H9 (cell line): ENCODE measurements at regions not wholly inside any gene's neighbourhood (a gene's known extent, or its start where the extent isn't known, plus 50 kb on each side); places are given as distances from the start of the nearest gene placed in this dataset.

ENCODE experiments used
- DNase-seq: peaks from one replicate; pipeline ENCODE4 v3.0.0-alpha.2; 2017
- H2AFZ ChIP-seq: one replicate; pipeline ENCODE4 v1.6.1; 2013; ENCODE audit warnings: mild to moderate bottlenecking, low read length, control low read depth, moderate library complexity
- H2AK5ac ChIP-seq: 2 replicates; pipeline ENCODE4 v1.6.1; 2013; ENCODE audit warnings: low read length, control low read depth, mixed read lengths; ENCODE audit not compliant: insufficient read length
- H2BK120ac ChIP-seq: one replicate; pipeline ENCODE4 v1.6.1; 2013; ENCODE audit warnings: low read depth, mild to moderate bottlenecking, low read length, control low read depth, inconsistent platforms; ENCODE audit not compliant: poor library complexity, severe bottlenecking
- H2BK12ac ChIP-seq: 2 replicates; pipeline ENCODE4 v1.6.1; 2013; ENCODE audit warnings: low read length, control low read depth, mixed read lengths, low read depth; ENCODE audit not compliant: insufficient read length
- H2BK15ac ChIP-seq: 2 replicates; pipeline ENCODE4 v1.6.1; 2013; ENCODE audit warnings: low read depth, low read length, control low read depth
- H2BK20ac ChIP-seq: one replicate; pipeline ENCODE4 v1.6.1; 2013; ENCODE audit warnings: low read depth, mild to moderate bottlenecking, low read length, control low read depth, inconsistent platforms; ENCODE audit not compliant: poor library complexity, severe bottlenecking
- H2BK5ac ChIP-seq: 2 replicates; pipeline ENCODE4 v1.6.1; 2013; ENCODE audit warnings: low read length, control low read depth, mixed read lengths; ENCODE audit not compliant: insufficient read length
- H3K14ac ChIP-seq: 2 replicates; pipeline ENCODE4 v1.6.1; 2013; ENCODE audit warnings: low read length, control low read depth; ENCODE audit not compliant: insufficient read depth
- H3K18ac ChIP-seq: 2 replicates; pipeline ENCODE4 v1.6.1; 2013; ENCODE audit warnings: low read depth, mild to moderate bottlenecking, mixed read lengths, low read length, control low read depth; ENCODE audit not compliant: insufficient read length
- H3K23ac ChIP-seq: 2 replicates; pipeline ENCODE4 v1.6.1; 2013; ENCODE audit warnings: low read length, control low read depth, mixed read lengths, low read depth; ENCODE audit not compliant: insufficient read length
- H3K23me2 ChIP-seq: 2 replicates; pipeline ENCODE4 v1.6.1; 2013; ENCODE audit warnings: low read depth, mild to moderate bottlenecking, mixed read lengths, low read length, control low read depth; ENCODE audit not compliant: insufficient read length, poor library complexity, severe bottlenecking
- H3K27ac ChIP-seq: 2 replicates; pipeline ENCODE4 v1.5.1; 2013; ENCODE audit warnings: low read length, control low read depth, mixed read lengths, low read depth; ENCODE audit not compliant: insufficient read length
- H3K27me3 ChIP-seq: 2 replicates; pipeline ENCODE4 v1.6.1; 2013; ENCODE audit warnings: low read length, control low read depth, inconsistent platforms; ENCODE audit not compliant: insufficient read depth
- H3K4ac ChIP-seq: 2 replicates; pipeline ENCODE4 v1.6.1; 2013; ENCODE audit warnings: low read depth, mild to moderate bottlenecking, control low read depth, inconsistent platforms, low read length, moderate library complexity
- H3K4me1 ChIP-seq: 2 replicates; pipeline ENCODE4 v1.6.1; 2013; ENCODE audit warnings: low read length, control low read depth, inconsistent platforms; ENCODE audit not compliant: insufficient read depth
- H3K4me2 ChIP-seq: 2 replicates; pipeline ENCODE4 v1.6.1; 2013; ENCODE audit warnings: low read length, control low read depth, mixed read lengths; ENCODE audit not compliant: insufficient read length, insufficient read depth
- H3K56ac ChIP-seq: 2 replicates; pipeline ENCODE4 v1.6.1; 2013; ENCODE audit warnings: low read depth, mild to moderate bottlenecking, mixed read lengths, low read length, control low read depth; ENCODE audit not compliant: insufficient read length
- H3K79me1 ChIP-seq: 2 replicates; pipeline ENCODE4 v1.6.1; 2013; ENCODE audit warnings: low read depth, mild to moderate bottlenecking, moderate library complexity, low read length, control low read depth, inconsistent platforms; ENCODE audit not compliant: insufficient read depth, poor library complexity, severe bottlenecking
- H3K79me2 ChIP-seq: 2 replicates; pipeline ENCODE4 v1.6.1; 2013; ENCODE audit warnings: low read length, control low read depth, inconsistent platforms; ENCODE audit not compliant: insufficient read depth
- H3K9ac ChIP-seq: 2 replicates; pipeline ENCODE4 v1.6.1; 2013; ENCODE audit warnings: low read length, control low read depth, mixed read lengths; ENCODE audit not compliant: insufficient read length; ENCODE audit errors: extremely low read depth
- H3K9me3 ChIP-seq: one replicate; pipeline ENCODE4 v1.6.1; 2013; ENCODE audit warnings: low read depth, low read length, inconsistent platforms; ENCODE audit not compliant: control insufficient read depth
- H3T11ph ChIP-seq: one replicate; pipeline ENCODE4 v1.6.1; 2013; ENCODE audit warnings: mild to moderate bottlenecking, low read length, control low read depth, inconsistent platforms
- H4K20me1 ChIP-seq: one replicate; pipeline ENCODE4 v1.6.1; 2013; ENCODE audit not compliant: control insufficient read depth, insufficient read length, insufficient read depth
- H4K5ac ChIP-seq: 2 replicates; pipeline ENCODE4 v1.6.1; 2013; ENCODE audit warnings: low read depth, mild to moderate bottlenecking, mixed read lengths, low read length, control low read depth; ENCODE audit not compliant: insufficient read length
- H4K8ac ChIP-seq: replicated peaks from 2 replicates; pipeline ENCODE4 v1.6.1; 2013; ENCODE audit warnings: low read length, control low read depth, mixed read lengths, low read depth; ENCODE audit not compliant: insufficient read length
- H4K91ac ChIP-seq: 2 replicates; pipeline ENCODE4 v1.6.1; 2013; ENCODE audit warnings: low read depth, mild to moderate bottlenecking, moderate library complexity, mixed read lengths, low read length, control low read depth; ENCODE audit not compliant: insufficient read length
- H3K27ac Mint-ChIP-seq, 3 experiments: 2 replicates in 2 of 3; 3 replicates in 1 of 3; pipeline ENCODE4 v1.8.0; 2020 to 2021; ENCODE audit warnings: mixed read lengths in 3 of 3, mild to moderate bottlenecking in 1 of 3, moderate library complexity in 1 of 3
- H3K27me3 Mint-ChIP-seq: 2 replicates; pipeline ENCODE4 v1.8.0; 2021; ENCODE audit warnings: low read depth, mild to moderate bottlenecking, moderate library complexity, mixed read lengths
- H3K36me3 Mint-ChIP-seq, 3 experiments: 2 replicates in 2 of 3; 3 replicates in 1 of 3; pipeline ENCODE4 v1.8.0; 2020 to 2021; ENCODE audit warnings: low read depth in 3 of 3, mixed read lengths in 3 of 3; ENCODE audit not compliant: insufficient read depth in 1 of 3
- H3K4me1 Mint-ChIP-seq, 2 experiments: 2 replicates each; pipeline ENCODE4 v1.8.0; 2020; ENCODE audit warnings: mixed read lengths in 2 of 2
- H3K4me3 Mint-ChIP-seq, 2 experiments: 2 replicates in 1 of 2; 3 replicates in 1 of 2; pipeline ENCODE4 v1.8.0; 2020 to 2021; ENCODE audit warnings: mild to moderate bottlenecking in 2 of 2, mixed read lengths in 2 of 2, moderate library complexity in 1 of 2
- H3K9me3 Mint-ChIP-seq, 2 experiments: 2 replicates in 1 of 2; 3 replicates in 1 of 2; pipeline ENCODE4 v1.8.0; 2020; ENCODE audit warnings: mild to moderate bottlenecking in 2 of 2, mixed read lengths in 2 of 2, moderate library complexity in 1 of 2
- CTCF ChIP-seq: fragments of 200-600 bp; sonication (generic); conservative IDR thresholded peaks from 3 replicates; pipeline ENCODE4 v1.8.0; 2021; ENCODE audit warnings: antibody characterized with exemption, mild to moderate bottlenecking
- WGBS: extraction: QIAGEN DNeasy Blood & Tissue Kit; methylation state at CpG from one replicate; pipeline ENCODE4 v1.1.7; 2013; ENCODE audit warnings: missing lambda C conversion rate, low lambda C conversion rate, mixed read lengths; ENCODE audit not compliant: insufficient read length; ENCODE audit errors: extremely low coverage; 5-methylcytosine and 5-hydroxymethylcytosine counted together

GRCh38 chr7:33714208-33714607 lies 191.1 kb upstream of the BMPER start:
- no peak for DNase-seq
- Histone ChIP-seq H3K23ac (no peak overlapping the region), H2BK15ac (no peak overlapping the region), H4K5ac (no peak overlapping the region), H3K4me1 (peaks cover 4% of the 10 kb centered on the region; the same call in 1 of the 2 replicates), H3K79me2 (no peaks in the 10 kb centered on the region), H3K9ac (no peak overlapping the region), H3K14ac (no peak overlapping the region), H3K27me3 (no peaks in the 10 kb centered on the region), H3K4ac (no peak overlapping the region), H3K56ac (no peak overlapping the region), H3K27ac (no peak overlapping the region), H3K9me3 (no peaks in the 10 kb centered on the region), H4K20me1 (no peaks in the 10 kb centered on the region), H3K79me1 (no peaks in the 10 kb centered on the region), H2BK12ac (no peak overlapping the region), H2BK120ac (no peak overlapping the region), H4K8ac (no peak overlapping the region), H3T11ph (no peak overlapping the region), H2AK5ac (no peak overlapping the region), H3K18ac (no peak overlapping the region), H2BK5ac (no peak overlapping the region), H2BK20ac (no peak overlapping the region), H3K23me2 (no peaks in the 10 kb centered on the region), H4K91ac (no peak overlapping the region), H2AFZ (no peak overlapping the region), H3K4me2 (no peak overlapping the region)
- H3K4me3 Mint-ChIP-seq: no peak overlapping the region
- no peak overlapping the region for H3K27ac Mint-ChIP-seq
- WGBS: no CpG with 5 or more reads among the region's 5 CpGs
- no peaks in the 10 kb centered on the region; a peak in 1 of 5 replicates for H3K9me3 Mint-ChIP-seq
- TF ChIP-seq CTCF: no peak
- peaks cover 11 to 21% of the 10 kb centered on the region in 2 experiments for H3K4me1 Mint-ChIP-seq
- H3K27me3 Mint-ChIP-seq: peaks cover 15% of the 10 kb centered on the region
- H3K36me3 Mint-ChIP-seq: no peaks in the 10 kb centered on the region
